HCT116 (cell line): ENCODE measurements at regions not wholly inside any gene's neighbourhood (a gene's known extent, or its start where the extent isn't known, plus 50 kb on each side); places are given as distances from the start of the nearest gene placed in this dataset.

Experiments
- ATAC-seq: fragments of 200-7000 bp; cut with Tn5 transposase; 2 replicates; pipeline ENCODE4 v1.9.1; 2020; ENCODE audit warnings: mild to moderate bottlenecking, moderate library complexity
- BruUV-seq: library from RNA; stranded (reverse); fragments of 400-500 nt; replicated peaks from 2 replicates; lab custom pipeline; 2021; lab: Mats Ljungman, UMichigan
- CTCF ChIA-PET: fragments of 300-600 bp; sonication (Branson Sonifier 250); formaldehyde crosslinking; loops from one replicate; lab custom pipeline; 2021; ENCODE audit warnings: antibody characterized with exemption; lab: Charles Lee
- POLR2A ChIA-PET: fragments of 300-600, 350-600 bp; sonication (Branson Sonifier 250); formaldehyde crosslinking; loops from one replicate; lab custom pipeline; 2021; ENCODE audit warnings: antibody characterized with exemption; lab: Charles Lee
- RAD21 ChIA-PET, 2 experiments: fragments of 300-600 bp; sonication (Branson Sonifier 250); formaldehyde crosslinking; loops; one replicate each; lab custom pipeline; 2023; ENCODE audit warnings: low total read pairs in 2 of 2; ENCODE audit not compliant: uncharacterized antibody in 2 of 2, unreplicated experiment in 2 of 2, low non-redundant PET in 1 of 2; lab: Charles Lee
- DNase-seq: peaks from one replicate; pipeline ENCODE4 v3.0.0-alpha.2; 2010; ENCODE audit warnings: low read depth, low spot score
- H2AFZ ChIP-seq: fragments of 200-600 bp; shearing (Covaris generic), sonication (generic); 2 replicates; pipeline ENCODE4 v1.6.1; 2017; ENCODE audit warnings: low read depth, mixed run types, mixed read lengths, antibody characterized with exemption, low read length; ENCODE audit not compliant: poor library complexity, severe bottlenecking
- H3K27ac ChIP-seq: 2 replicates; pipeline ENCODE4 v1.5.1; 2012; ENCODE audit warnings: low read depth, low read length
- H3K27me3 ChIP-seq: fragments of 200-600 bp; sonication (generic); 2 replicates; pipeline ENCODE4 v1.6.1; 2016; ENCODE audit warnings: mixed run types, low read length, mixed read lengths; ENCODE audit not compliant: insufficient read depth
- H3K36me3 ChIP-seq, 2 experiments: fragments of 200-500 bp in 1 of 2; fragments of 200-600 bp in 1 of 2; sonication (Bioruptor generic) in 1 of 2; sonication (generic) in 1 of 2; 2 replicates each; pipeline versions ENCODE4 v1.5.1 to v1.6.1; 2014 to 2016; ENCODE audit warnings: low read length in 2 of 2, inconsistent platforms in 1 of 2, mixed read lengths in 1 of 2, mixed run types in 1 of 2; ENCODE audit not compliant: insufficient read depth in 2 of 2, control insufficient read depth in 1 of 2
- H3K4me1 ChIP-seq, 2 experiments: fragments of 200-600 bp in 1 of 2; sonication (generic) in 1 of 2; 2 replicates each; pipeline versions ENCODE4 v1.5.1 to v1.6.1; 2012 to 2017; ENCODE audit warnings: low read length in 2 of 2, inconsistent platforms in 1 of 2, mild to moderate bottlenecking in 1 of 2, mixed read lengths in 1 of 2, mixed run types in 1 of 2, moderate library complexity in 1 of 2; ENCODE audit not compliant: insufficient read depth in 2 of 2, control insufficient read depth in 1 of 2
- H3K4me2 ChIP-seq: fragments of 200-600 bp; sonication (generic); 2 replicates; pipeline ENCODE4 v1.6.1; 2017; ENCODE audit warnings: mixed run types, low read length, mixed read lengths
- H3K4me3 ChIP-seq, 2 experiments: fragments of 200-600 bp in 1 of 2; sonication (generic) in 1 of 2; replicated peaks in 1 of 2; 2 replicates each; pipeline ENCODE4 v1.5.1; 2011 to 2016; ENCODE audit warnings: low read length in 2 of 2, control low read depth in 1 of 2, low read depth in 1 of 2, mild to moderate bottlenecking in 1 of 2, mixed read lengths in 1 of 2, mixed run types in 1 of 2
- H3K79me2 ChIP-seq: fragments of 200-600 bp; sonication (generic); 2 replicates; pipeline ENCODE4 v1.6.1; 2017; ENCODE audit warnings: mild to moderate bottlenecking, mixed run types, low read length, moderate library complexity, mixed read lengths; ENCODE audit not compliant: insufficient read depth
- H3K9ac ChIP-seq: fragments of 200-600 bp; sonication (generic); 2 replicates; pipeline ENCODE4 v1.6.1; 2016; ENCODE audit warnings: low read length, mixed read lengths
- H3K9me2 ChIP-seq: fragments of 200-600 bp; sonication (generic), shearing (Covaris generic); 2 replicates; pipeline ENCODE4 v1.6.1; 2017; ENCODE audit warnings: mixed run types, mild to moderate bottlenecking, moderate library complexity; ENCODE audit not compliant: insufficient read depth
- H3K9me3 ChIP-seq, 2 experiments: fragments of 200-500 bp in 1 of 2; fragments of 200-600 bp in 1 of 2; sonication (Bioruptor generic) in 1 of 2; sonication (generic) in 1 of 2; 2 replicates each; pipeline ENCODE4 v1.6.1; 2014 to 2017; ENCODE audit warnings: low read length in 2 of 2, mixed read lengths in 2 of 2, inconsistent platforms in 1 of 2, low read depth in 1 of 2, mild to moderate bottlenecking in 1 of 2, mixed run types in 1 of 2, moderate library complexity in 1 of 2; ENCODE audit not compliant: control insufficient read depth in 1 of 2, insufficient read depth in 1 of 2
- H4K20me1 ChIP-seq: fragments of 200-600 bp; sonication (generic), shearing (Covaris generic); 2 replicates; pipeline ENCODE4 v1.6.1; 2017; ENCODE audit warnings: mixed run types, mild to moderate bottlenecking, moderate library complexity; ENCODE audit not compliant: insufficient read depth
- EGR1 ChIP-seq: IDR thresholded peaks from 2 replicates; pipeline ENCODE4 v1.6.1; 2012; ENCODE audit warnings: low read depth
- ELF1 ChIP-seq: IDR thresholded peaks from 2 replicates; pipeline ENCODE4 v1.6.1; 2012; ENCODE audit warnings: low read depth, borderline replicate concordance
- EZH2phosphoT487 ChIP-seq: fragments of 200-600 bp; IDR thresholded peaks from 2 replicates; pipeline ENCODE4 v1.6.1; 2018; ENCODE audit warnings: antibody characterized with exemption, borderline replicate concordance
- JUND ChIP-seq: IDR thresholded peaks from 2 replicates; pipeline ENCODE4 v1.6.1; 2012
- SP1 ChIP-seq: IDR thresholded peaks from 2 replicates; pipeline ENCODE4 v1.6.1; 2012; ENCODE audit warnings: low read depth
- YY1 ChIP-seq: IDR thresholded peaks from 2 replicates; pipeline ENCODE4 v1.6.1; 2011; ENCODE audit warnings: low read length, low read depth, moderate library complexity, mild to moderate bottlenecking; ENCODE audit not compliant: insufficient replicate concordance; ENCODE audit errors: extremely low read depth
- ZFX ChIP-seq: fragments of 450-650 bp; IDR thresholded peaks from 2 replicates; pipeline ENCODE4 v1.6.1; 2017
- intact Hi-C: fragments of 100-400 bp; cut with micrococcal nuclease; formaldehyde crosslinking; loops from 2 replicates; pipeline ENCODE4 v1.10.0; 2022
- TF ChIP-seq, protein P1 (sequence below): IDR thresholded peaks from 2 replicates; pipeline ENCODE4 v1.6.1; 2012; ENCODE audit warnings: low read depth

DNA sequence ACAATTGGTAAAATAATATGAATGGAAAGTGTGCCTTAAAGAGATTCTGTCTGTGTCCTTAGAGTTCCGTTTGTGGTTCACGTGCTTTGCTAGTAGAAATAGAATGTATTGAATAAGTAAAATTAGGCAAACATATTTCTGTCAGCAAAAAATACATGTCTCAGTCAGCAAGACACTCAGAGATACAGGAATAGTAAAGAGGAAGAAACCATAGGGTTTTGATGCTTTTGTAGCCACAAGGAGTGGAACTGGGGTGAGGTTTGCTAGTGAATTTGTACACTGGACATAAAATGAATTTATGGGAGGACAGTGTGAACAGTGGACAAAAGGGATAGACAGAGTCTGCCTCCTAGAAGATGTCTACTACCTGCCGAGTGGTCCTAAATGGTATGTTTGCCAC is 289.2 kb upstream of the NRP1 start:
- Histone ChIP-seq H3K4me2 (no peak overlapping the region), H3K79me2 (no peaks in the 10 kb centered on the region), H3K27me3 (no peaks in the 10 kb centered on the region), H4K20me1 (no peaks in the 10 kb centered on the region), H2AFZ (no peak overlapping the region), H3K9me3 (no peaks in the 10 kb centered on the region), H3K9ac (no peak overlapping the region), H3K36me3 (no peaks in the 10 kb centered on the region), H3K4me3 (no peak overlapping the region), H3K9me2 (no peaks in the 10 kb centered on the region), H3K27ac (no peak overlapping the region), H3K4me1 (no peaks in the 10 kb centered on the region)
- CTCF ChIA-PET = no interaction called here
- DNase-seq (no peak), ATAC-seq (no peak)
- POLR2A ChIA-PET = no interaction called here
- BruUV-seq = no TSS peak
- intact Hi-C loops = no loop called here
- RAD21 ChIA-PET = no interaction called here
- no peak for TF ChIP-seq ZFX
- TF ChIP-seq, protein P1, sequence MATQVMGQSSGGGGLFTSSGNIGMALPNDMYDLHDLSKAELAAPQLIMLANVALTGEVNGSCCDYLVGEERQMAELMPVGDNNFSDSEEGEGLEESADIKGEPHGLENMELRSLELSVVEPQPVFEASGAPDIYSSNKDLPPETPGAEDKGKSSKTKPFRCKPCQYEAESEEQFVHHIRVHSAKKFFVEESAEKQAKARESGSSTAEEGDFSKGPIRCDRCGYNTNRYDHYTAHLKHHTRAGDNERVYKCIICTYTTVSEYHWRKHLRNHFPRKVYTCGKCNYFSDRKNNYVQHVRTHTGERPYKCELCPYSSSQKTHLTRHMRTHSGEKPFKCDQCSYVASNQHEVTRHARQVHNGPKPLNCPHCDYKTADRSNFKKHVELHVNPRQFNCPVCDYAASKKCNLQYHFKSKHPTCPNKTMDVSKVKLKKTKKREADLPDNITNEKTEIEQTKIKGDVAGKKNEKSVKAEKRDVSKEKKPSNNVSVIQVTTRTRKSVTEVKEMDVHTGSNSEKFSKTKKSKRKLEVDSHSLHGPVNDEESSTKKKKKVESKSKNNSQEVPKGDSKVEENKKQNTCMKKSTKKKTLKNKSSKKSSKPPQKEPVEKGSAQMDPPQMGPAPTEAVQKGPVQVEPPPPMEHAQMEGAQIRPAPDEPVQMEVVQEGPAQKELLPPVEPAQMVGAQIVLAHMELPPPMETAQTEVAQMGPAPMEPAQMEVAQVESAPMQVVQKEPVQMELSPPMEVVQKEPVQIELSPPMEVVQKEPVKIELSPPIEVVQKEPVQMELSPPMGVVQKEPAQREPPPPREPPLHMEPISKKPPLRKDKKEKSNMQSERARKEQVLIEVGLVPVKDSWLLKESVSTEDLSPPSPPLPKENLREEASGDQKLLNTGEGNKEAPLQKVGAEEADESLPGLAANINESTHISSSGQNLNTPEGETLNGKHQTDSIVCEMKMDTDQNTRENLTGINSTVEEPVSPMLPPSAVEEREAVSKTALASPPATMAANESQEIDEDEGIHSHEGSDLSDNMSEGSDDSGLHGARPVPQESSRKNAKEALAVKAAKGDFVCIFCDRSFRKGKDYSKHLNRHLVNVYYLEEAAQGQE = no peak
- no peak for TF ChIP-seq JUND
- no peak for TF ChIP-seq SP1
- TF ChIP-seq ELF1 = no peak
- no peak for TF ChIP-seq EZH2phosphoT487

DNA sequence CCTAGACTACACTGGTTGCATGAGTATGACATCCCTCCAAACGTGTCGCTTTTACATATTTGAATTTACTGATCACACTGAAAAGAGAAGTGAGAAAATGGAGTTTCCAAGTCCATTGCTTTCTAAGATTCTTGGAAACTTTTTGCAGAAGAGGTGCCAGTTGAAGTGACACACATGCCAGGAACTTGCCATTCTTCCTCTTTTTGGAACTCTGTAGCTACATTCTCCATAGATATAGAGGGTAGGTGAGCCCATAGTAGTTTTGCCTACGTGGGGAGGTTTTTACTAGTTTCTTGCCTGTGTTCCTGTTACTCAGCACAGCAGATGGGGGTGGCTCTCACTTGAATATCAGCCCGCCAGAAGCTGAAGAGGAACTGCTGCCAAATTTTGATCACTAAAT is 286.6 kb upstream of the NRP1 start:
- ChIA-PET RAD21 (no interaction called here), POLR2A (no interaction called here), CTCF (no interaction called here)
- no peak overlapping the region for H3K4me2 ChIP-seq
- no peaks in the 10 kb centered on the region for H3K27me3 ChIP-seq
- no peak overlapping the region for H2AFZ ChIP-seq
- intact Hi-C loops = no loop called here
- no peak overlapping the region for H3K4me3 ChIP-seq
- no peaks in the 10 kb centered on the region for H4K20me1 ChIP-seq
- no peaks in the 10 kb centered on the region for H3K9me3 ChIP-seq
- TF ChIP-seq EGR1 (no peak), ZFX (no peak), YY1 (no peak), JUND (no peak)
- TF ChIP-seq, protein P1 = no peak
- ATAC-seq (no peak), DNase-seq (no peak)
- no peaks in the 10 kb centered on the region for H3K79me2 ChIP-seq
- no peak overlapping the region for H3K9ac ChIP-seq
- no peaks in the 10 kb centered on the region for H3K36me3 ChIP-seq
- no peaks in the 10 kb centered on the region for H3K4me1 ChIP-seq
- no peak overlapping the region for H3K27ac ChIP-seq
- BruUV-seq = no TSS peak
- H3K9me2 ChIP-seq = no peaks in the 10 kb centered on the region
